K562 (cell line): ENCODE measurements at regions not wholly inside any gene's neighbourhood (a gene's known extent, or its start where the extent isn't known, plus 50 kb on each side); places are given as distances from the start of the nearest gene placed in this dataset.

Source experiments
- ATAC-seq: fragments of 200-7000 bp; cut with Tn5 transposase; 3 replicates; pipeline ENCODE4 v1.9.1; 2020; ENCODE audit warnings: moderate library complexity
- BruUV-seq: library from RNA; stranded (reverse); fragments of 400-500 nt; replicated peaks from 2 replicates; lab custom pipeline; 2021; lab: Mats Ljungman, UMichigan
- CTCF ChIA-PET: fragments of 300-600 bp; formaldehyde crosslinking; extraction: SDS; loops from one replicate; lab custom pipeline; 2021; ENCODE audit warnings: low intra/inter-chr PET ratio; lab: Yijun Ruan, JAX
- POLR2A ChIA-PET: fragments of 300-600, 350-650 bp; sonication (Branson Sonifier 250); formaldehyde crosslinking; extraction: SDS; loops from one replicate; lab custom pipeline; 2021; ENCODE audit warnings: antibody characterized with exemption, inconsistent platforms; lab: Yijun Ruan, JAX
- DNase-seq, 4 experiments: peaks; one replicate each; pipeline versions ENCODE4 v3.0.0 to v3.0.0-alpha.2; 2011 to 2018; ENCODE audit warnings: low spot score in 3 of 4, mixed read lengths in 3 of 4; ENCODE audit errors: extremely low read depth in 1 of 4
- FAIRE-seq: peaks from 2 replicates; lab custom pipeline; 2011; peaks lifted over from hg19 to GRCh38; lab: Jason Lieb, UNC
- H2AFZ ChIP-seq: 2 replicates; pipeline ENCODE4 v1.6.0; 2011; ENCODE audit warnings: low read depth, low read length, control low read depth, inconsistent platforms
- H3K27ac ChIP-seq: fragments of 200-600 bp; 3 replicates; pipeline ENCODE4 v1.8.0; 2011; ENCODE audit warnings: low read depth, mild to moderate bottlenecking, control low read depth, inconsistent platforms, low read length, moderate library complexity, mixed read lengths; ENCODE audit errors: extremely low read depth
- H3K27me3 ChIP-seq, 2 experiments: fragments of 300-600 bp in 1 of 2; 2 replicates in 1 of 2; 3 replicates in 1 of 2; pipeline versions ENCODE4 v1.6.0 to v1.8.0; 2011; ENCODE audit warnings: inconsistent platforms in 2 of 2, low read length in 2 of 2, mild to moderate bottlenecking in 1 of 2, mixed read lengths in 1 of 2, moderate library complexity in 1 of 2; ENCODE audit not compliant: control insufficient read depth in 2 of 2, insufficient read depth in 2 of 2
- H3K36me3 ChIP-seq: fragments of 300-600 bp; 3 replicates; pipeline ENCODE4 v1.8.0; 2011; ENCODE audit warnings: mild to moderate bottlenecking, low read length, inconsistent platforms; ENCODE audit not compliant: control insufficient read depth, insufficient read depth
- H3K4me1 ChIP-seq, 2 experiments: fragments of 200-600 bp in 1 of 2; replicated peaks in 1 of 2; 2 replicates in 1 of 2; 3 replicates in 1 of 2; pipeline versions ENCODE4 v1.5.1 to v1.8.0; 2011; ENCODE audit warnings: inconsistent platforms in 2 of 2, low read length in 2 of 2, mild to moderate bottlenecking in 1 of 2, mixed read lengths in 1 of 2, moderate library complexity in 1 of 2; ENCODE audit not compliant: control insufficient read depth in 2 of 2, insufficient read depth in 2 of 2
- H3K4me2 ChIP-seq: 2 replicates; pipeline ENCODE4 v1.6.1; 2011; ENCODE audit warnings: low read length, control low read depth, inconsistent platforms, mixed read lengths; ENCODE audit not compliant: insufficient read depth
- H3K4me3 ChIP-seq: fragments of 200-600 bp; sonication (generic), shearing (Covaris generic); 2 replicates; pipeline ENCODE4 v1.5.1; 2016; ENCODE audit warnings: control low read depth, inconsistent platforms
- H3K79me2 ChIP-seq: fragments of 200-600 bp; 3 replicates; pipeline ENCODE4 v1.8.0; 2011; ENCODE audit warnings: low read length, inconsistent platforms; ENCODE audit not compliant: control insufficient read depth, insufficient read depth
- H3K9ac ChIP-seq, 2 experiments: 2 replicates each; pipeline versions ENCODE4 v1.6.0 to v1.6.1; 2011; ENCODE audit warnings: low read depth in 2 of 2, low read length in 2 of 2, control low read depth in 1 of 2, inconsistent platforms in 1 of 2, mild to moderate bottlenecking in 1 of 2, mixed read lengths in 1 of 2; ENCODE audit not compliant: insufficient read depth in 1 of 2
- H3K9me1 ChIP-seq: one replicate; pipeline ENCODE4 v1.6.0; 2011; ENCODE audit warnings: inconsistent platforms, mild to moderate bottlenecking, low read length, moderate library complexity; ENCODE audit not compliant: control insufficient read depth, insufficient read depth
- H3K9me3 ChIP-seq: replicated peaks from 2 replicates; pipeline ENCODE4 v1.5.1; 2011; ENCODE audit warnings: low read depth, low read length, inconsistent platforms; ENCODE audit not compliant: control insufficient read depth, insufficient read depth
- H4K20me1 ChIP-seq: replicated peaks from 2 replicates; pipeline ENCODE4 v1.6.1; 2011; ENCODE audit warnings: low read length, inconsistent platforms, mixed read lengths; ENCODE audit not compliant: control insufficient read depth, insufficient read depth
- IRF9 ChIP-seq: fragments of 450-650 bp; IDR thresholded peaks from 2 replicates; pipeline ENCODE4 v1.6.1; 2016; ENCODE audit warnings: missing biosample characterization, missing genetic modification characterization
- JUN ChIP-seq, 2 experiments: sonication (generic) in 1 of 2; formaldehyde crosslinking in 1 of 2; IDR thresholded peaks; 2 replicates each; pipeline versions ENCODE4 v1.6.1 to v1.8.0; 2012 to 2022; ENCODE audit warnings: borderline replicate concordance in 2 of 2, mild to moderate bottlenecking in 2 of 2, improper control_type of control experiment in 1 of 2, low read depth in 1 of 2, low read length in 1 of 2, missing genetic modification reagents in 1 of 2
- TFE3 ChIP-seq: fragments of 450-650 bp; formaldehyde crosslinking; IDR thresholded peaks from 2 replicates; pipeline ENCODE4 v1.4.0; 2020; ENCODE audit warnings: mild to moderate bottlenecking, mixed read lengths
- ZBTB34 ChIP-seq: fragments of 250-450 bp; sonication (Bioruptor Pico); IDR thresholded peaks from 2 replicates; pipeline ENCODE4 v1.8.0; 2021; ENCODE audit warnings: mild to moderate bottlenecking, moderate library complexity
- WGBS: fragments of 100-300 bp; shearing (Covaris generic); methylation state at CpG from one replicate; pipeline ENCODE4 v1.1.6; 2016; ENCODE audit warnings: low coverage, mixed read lengths; ENCODE audit not compliant: insufficient coverage; ENCODE audit errors: missing lambda C conversion rate; 5-methylcytosine and 5-hydroxymethylcytosine counted together
- in situ Hi-C: fragments of 300-500 bp; cut with MboI; formaldehyde crosslinking; loops from 4 replicates; pipeline ENCODE4 v1.15.0; 2018; ENCODE audit warnings: inconsistent platforms, mixed read lengths
- intact Hi-C: fragments of 100-400 bp; cut with micrococcal nuclease; formaldehyde crosslinking; loops from 2 replicates; pipeline ENCODE4 v1.14.2; 2022

- H3K9me3 ChIP-seq, result no peaks in the 10 kb centered on the region
- no peaks in the 10 kb centered on the region for H3K36me3 ChIP-seq
- H3K4me3 ChIP-seq, result no peak overlapping the region
- in situ Hi-C loops, result no loop called here
- H3K27me3 ChIP-seq, result no peaks in the 10 kb centered on the region
- POLR2A ChIA-PET, result no interaction called here
- H2AFZ ChIP-seq, result no peak overlapping the region
- H3K27ac ChIP-seq, result no peak overlapping the region
- H3K4me1 ChIP-seq, result peaks cover 0 to 12% of the 10 kb centered on the region in 2 experiments; a peak in 1 of 5 replicates
- H4K20me1 ChIP-seq, result no peaks in the 10 kb centered on the region
- 18% methylated on average over 2 of the region's 2 CpGs for WGBS
- TF ChIP-seq ZBTB34 (CRISPR knock-in tag) (no peak), IRF9 (tag) (no peak), TFE3 (CRISPR knock-in tag) (peak; percentile 7; the same call in 1 of the 2 replicates), JUN (IDR thresholded peaks at IDR 0.05; ENCODE audit: borderline replicate concordance, low read depth, low read length) (no peak), JUN (CRISPR knock-in tag; IDR thresholded peaks at IDR 0.05; ENCODE audit: borderline replicate concordance) (no peak)
- H3K9ac ChIP-seq, result no peak overlapping the region
- no peaks in the 10 kb centered on the region for H3K9me1 ChIP-seq
- BruUV-seq, result no TSS peak
- no peak overlapping the region for H3K4me2 ChIP-seq
- DNase-seq (no peak), ATAC-seq (no peak), FAIRE-seq (no peak)
- CTCF ChIA-PET, result no interaction called here
- intact Hi-C loops, result loop anchor here (10.0 kb wide), 1 partner anchor 118 kb away; no protein-coding TSS in a partner anchor
- H3K79me2 ChIP-seq, result no peaks in the 10 kb centered on the region
Observed at GRCh38 chr3:106006571-106006970, 137.8 kb upstream of the CBLB start.
